ENCODE measurements at regions not wholly inside any gene's neighbourhood (a gene's known extent, or its start where the extent isn't known, plus 50 kb on each side); places are given as distances from the start of the nearest gene placed in this dataset.

DNA sequence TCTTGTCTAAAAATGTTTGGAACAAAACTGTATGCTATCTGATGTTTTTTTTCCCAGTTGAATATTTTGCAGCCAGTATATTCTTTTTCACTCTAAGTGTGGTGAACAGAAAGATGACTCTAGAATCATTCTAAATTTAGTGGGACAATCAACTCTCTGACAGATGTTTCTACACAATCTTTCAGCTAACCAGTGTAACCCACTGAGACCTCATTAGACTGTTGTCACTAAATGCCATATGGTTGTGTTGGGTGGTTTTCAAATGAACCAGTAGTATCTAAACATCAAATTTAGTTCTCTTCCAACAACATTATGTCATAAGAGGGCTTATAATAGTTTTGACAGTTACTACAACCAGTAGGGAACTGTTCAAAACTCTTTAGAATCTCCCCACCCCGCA lies 129.6 kb upstream of the PRLR start:
- Histone ChIP-seq H3K9me3 (replicated peaks; ENCODE audit: control insufficient read depth, insufficient read depth, low read depth, low read length) (no peaks in the 10 kb centered on the region; the same call in none of the 2 replicates), H2AFZ (ENCODE audit: low read depth, low read length) (no peak overlapping the region), H3K79me2 (ENCODE audit: control insufficient read depth, insufficient read depth, low read length) (no peaks in the 10 kb centered on the region), H3K27me3 (ENCODE audit: control insufficient read depth in 2 of 2, insufficient read depth in 2 of 2, low read length in 2 of 2) (no peaks in the 10 kb centered on the region), H3K27ac (ENCODE audit: extremely low read depth, low read depth, low read length) (no peak overlapping the region), H3K9me1 (ENCODE audit: control insufficient read depth, insufficient read depth, low read length) (no peaks in the 10 kb centered on the region), H4K20me1 (replicated peaks; ENCODE audit: control insufficient read depth, insufficient read depth, low read length) (no peaks in the 10 kb centered on the region), H3K4me1 (replicated peaks in 1 of 2; ENCODE audit: control insufficient read depth in 2 of 2, insufficient read depth in 2 of 2, low read length in 2 of 2) (no peaks in the 10 kb centered on the region), H3K36me3 (ENCODE audit: control insufficient read depth, insufficient read depth, low read length) (no peaks in the 10 kb centered on the region), H3K4me2 (ENCODE audit: insufficient read depth, low read length) (no peak overlapping the region), H3K4me3 (no peak overlapping the region), H3K9ac (ENCODE audit: insufficient read depth in 1 of 2, low read depth in 2 of 2, low read length in 2 of 2) (no peak overlapping the region)
- ATAC-seq = no peak
- FAIRE-seq = no peak
- POLR2A ChIA-PET = no interaction called here
- no TSS peak for BruUV-seq (replicated peaks)
- 0% methylated on average over 1 of the region's 1 CpG for WGBS (ENCODE audit: insufficient coverage, low coverage, missing lambda C conversion rate)
- intact Hi-C loops (cut with micrococcal nuclease) (no loop called here), in situ Hi-C loops (cut with MboI) (no loop called here)
- CTCF ChIA-PET (ENCODE audit: low intra/inter-chr PET ratio) = no interaction called here
- DNase-seq (ENCODE audit: extremely low read depth in 1 of 4, low spot score in 3 of 4) = no peak
- TF ChIP-seq SREBF1 (IDR thresholded peaks at IDR 0.05; ENCODE audit: borderline replicate concordance, low read depth, low read length) = no peak
- TF ChIP-seq ZNF184 (CRISPR knock-in tag; IDR thresholded peaks at IDR 0.05) = no peak
- TF ChIP-seq, protein P1, sequence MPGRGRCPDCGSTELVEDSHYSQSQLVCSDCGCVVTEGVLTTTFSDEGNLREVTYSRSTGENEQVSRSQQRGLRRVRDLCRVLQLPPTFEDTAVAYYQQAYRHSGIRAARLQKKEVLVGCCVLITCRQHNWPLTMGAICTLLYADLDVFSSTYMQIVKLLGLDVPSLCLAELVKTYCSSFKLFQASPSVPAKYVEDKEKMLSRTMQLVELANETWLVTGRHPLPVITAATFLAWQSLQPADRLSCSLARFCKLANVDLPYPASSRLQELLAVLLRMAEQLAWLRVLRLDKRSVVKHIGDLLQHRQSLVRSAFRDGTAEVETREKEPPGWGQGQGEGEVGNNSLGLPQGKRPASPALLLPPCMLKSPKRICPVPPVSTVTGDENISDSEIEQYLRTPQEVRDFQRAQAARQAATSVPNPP (IDR thresholded peaks at IDR 0.05; ENCODE audit: borderline replicate concordance, insufficient read depth, insufficient read length) = no peak
- TF ChIP-seq ZC3H8 (IDR thresholded peaks at IDR 0.05) = no peak
- no peak for TF ChIP-seq ZNF134 (CRISPR knock-in tag; conservative IDR thresholded peaks at IDR 0.05)
- no peak for TF ChIP-seq KLF13 (tag; IDR thresholded peaks at IDR 0.05; ENCODE audit: borderline replicate concordance, low read depth)
- TF ChIP-seq PHF20 (IDR thresholded peaks at IDR 0.05; ENCODE audit: partially characterized antibody) = no peak
